WTC11 (cell line): ENCODE measurements at regions not wholly inside any gene's neighbourhood (a gene's known extent, or its start where the extent isn't known, plus 50 kb on each side); places are given as distances from the start of the nearest gene placed in this dataset.

Experiments
- MXD4 ChIP-seq: fragments of 250-450 bp; sonication (Bioruptor Pico); IDR thresholded peaks from 2 replicates; pipeline ENCODE4 v1.8.0; 2021; ENCODE audit warnings: mild to moderate bottlenecking, moderate library complexity, borderline replicate concordance
- PREB ChIP-seq: sonication (generic); formaldehyde crosslinking; IDR thresholded peaks from 2 replicates; pipeline ENCODE4 v1.8.1; 2022; ENCODE audit warnings: mild to moderate bottlenecking, missing genetic modification reagents, moderate library complexity, borderline replicate concordance

GRCh38 chr3:99324636-99325203 lies 313.7 kb upstream of the COL8A1 start:
- TF ChIP-seq PREB (CRISPR knock-in tag) (no peak), MXD4 (no peak)
